MM.1S (cell line): ENCODE measurements at regions not wholly inside any gene's neighbourhood (a gene's known extent, or its start where the extent isn't known, plus 50 kb on each side); places are given as distances from the start of the nearest gene placed in this dataset.

Experiments used
- DNase-seq: peaks from one replicate; pipeline ENCODE4 v3.0.0-alpha.2; 2015
- H2AFZ ChIP-seq: fragments of 300-600 bp; sonication (generic); 2 replicates; pipeline ENCODE4 v1.6.0; 2016; ENCODE audit warnings: antibody characterized with exemption, low read length
- H3F3A ChIP-seq: fragments of 300-600 bp; sonication (generic); 2 replicates; pipeline ENCODE4 v1.6.1; 2016; ENCODE audit warnings: mild to moderate bottlenecking, antibody characterized with exemption, low read length, moderate library complexity, mixed read lengths; ENCODE audit not compliant: insufficient read depth
- H3K27ac ChIP-seq: fragments of 300-600 bp; sonication (generic); 2 replicates; pipeline ENCODE4 v1.5.1; 2016; ENCODE audit warnings: mild to moderate bottlenecking, low read length
- H3K27me3 ChIP-seq: fragments of 300-600 bp; sonication (generic); replicated peaks from 2 replicates; pipeline ENCODE4 v1.6.0; 2016; ENCODE audit warnings: low read length; ENCODE audit not compliant: insufficient read depth
- H3K36me3 ChIP-seq: fragments of 300-600 bp; sonication (generic); replicated peaks from 2 replicates; pipeline ENCODE4 v1.6.1; 2016; ENCODE audit warnings: mild to moderate bottlenecking, low read length, mixed read lengths; ENCODE audit not compliant: insufficient read depth
- H3K4me1 ChIP-seq: fragments of 300-600 bp; sonication (generic); 2 replicates; pipeline ENCODE4 v1.6.1; 2016; ENCODE audit warnings: low read length, mixed read lengths
- H3K4me2 ChIP-seq: fragments of 300-600 bp; sonication (generic); 2 replicates; pipeline ENCODE4 v1.6.0; 2016; ENCODE audit warnings: low read depth, low read length
- H3K4me3 ChIP-seq: fragments of 300-600 bp; sonication (generic); 2 replicates; pipeline ENCODE4 v1.5.1; 2016; ENCODE audit warnings: low read length, mixed read lengths
- H3K79me2 ChIP-seq: fragments of 300-600 bp; sonication (generic); 2 replicates; pipeline ENCODE4 v1.6.1; 2016; ENCODE audit warnings: mixed run types, low read length, mixed read lengths
- H3K9ac ChIP-seq: fragments of 300-600 bp; sonication (generic); 2 replicates; pipeline ENCODE4 v1.6.1; 2016; ENCODE audit warnings: low read length, mixed read lengths
- H3K9me2 ChIP-seq: fragments of 300-600 bp; sonication (generic); replicated peaks from 2 replicates; pipeline ENCODE4 v1.6.1; 2016; ENCODE audit warnings: mild to moderate bottlenecking, low read length, mixed read lengths; ENCODE audit not compliant: insufficient read depth
- H3K9me3 ChIP-seq: fragments of 300-600 bp; sonication (generic); replicated peaks from 2 replicates; pipeline ENCODE4 v1.6.1; 2016; ENCODE audit warnings: mild to moderate bottlenecking, low read length, mixed read lengths; ENCODE audit not compliant: insufficient read depth
- H4K20me1 ChIP-seq: fragments of 300-600 bp; sonication (generic); 2 replicates; pipeline ENCODE4 v1.6.1; 2016; ENCODE audit warnings: mild to moderate bottlenecking, low read length, moderate library complexity, mixed read lengths; ENCODE audit not compliant: insufficient read depth
- EZH2 ChIP-seq: fragments of 300-600 bp; sonication (generic); optimal IDR thresholded peaks from 2 replicates; pipeline ENCODE3; 2017; ENCODE audit warnings: low read depth, mild to moderate bottlenecking, antibody characterized with exemption, low read length, mixed read lengths
- EZH2phosphoT487 ChIP-seq: fragments of 300-600 bp; sonication (generic); IDR thresholded peaks from 2 replicates; pipeline ENCODE4 v1.6.1; 2018; ENCODE audit warnings: antibody characterized with exemption, low read length
- TF ChIP-seq, protein P1 (sequence below): fragments of 300-600 bp; sonication (generic); IDR thresholded peaks from 2 replicates; pipeline ENCODE4 v1.5.1; 2016; ENCODE audit warnings: antibody characterized with exemption, low read length, mixed read lengths

DNA sequence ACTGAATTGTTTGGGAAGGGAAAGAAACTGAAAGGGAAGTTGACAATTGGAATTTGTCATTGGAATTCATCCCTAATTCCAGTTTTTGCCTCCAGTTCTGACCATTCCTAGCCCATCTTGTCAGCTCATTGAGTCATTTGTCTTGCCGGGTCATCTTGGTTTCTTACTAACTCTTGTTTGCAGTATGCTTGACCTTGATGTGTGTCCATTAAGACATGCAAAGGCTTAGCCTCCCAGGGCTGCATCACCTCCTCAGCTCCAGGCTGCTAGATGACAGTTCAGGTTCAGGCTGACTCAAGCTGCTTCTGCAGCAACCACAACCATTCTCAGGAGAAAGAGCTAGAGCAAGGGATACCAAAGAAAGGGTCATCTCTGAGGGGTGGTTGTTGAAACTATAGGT lies 151.3 kb upstream of the PTGFR start:
- Histone ChIP-seq H3K9me2 (no peaks in the 10 kb centered on the region), H3K4me3 (no peak overlapping the region), H3K9ac (no peak overlapping the region), H3K36me3 (no peaks in the 10 kb centered on the region), H2AFZ (no peak overlapping the region), H3K4me2 (no peak overlapping the region), H3F3A (no peaks in the 10 kb centered on the region), H3K27me3 (no peaks in the 10 kb centered on the region), H3K9me3 (no peaks in the 10 kb centered on the region), H3K79me2 (no peaks in the 10 kb centered on the region), H3K27ac (no peak overlapping the region), H4K20me1 (no peaks in the 10 kb centered on the region), H3K4me1 (no peaks in the 10 kb centered on the region)
- DNase-seq: no peak
- TF ChIP-seq, protein P1, sequence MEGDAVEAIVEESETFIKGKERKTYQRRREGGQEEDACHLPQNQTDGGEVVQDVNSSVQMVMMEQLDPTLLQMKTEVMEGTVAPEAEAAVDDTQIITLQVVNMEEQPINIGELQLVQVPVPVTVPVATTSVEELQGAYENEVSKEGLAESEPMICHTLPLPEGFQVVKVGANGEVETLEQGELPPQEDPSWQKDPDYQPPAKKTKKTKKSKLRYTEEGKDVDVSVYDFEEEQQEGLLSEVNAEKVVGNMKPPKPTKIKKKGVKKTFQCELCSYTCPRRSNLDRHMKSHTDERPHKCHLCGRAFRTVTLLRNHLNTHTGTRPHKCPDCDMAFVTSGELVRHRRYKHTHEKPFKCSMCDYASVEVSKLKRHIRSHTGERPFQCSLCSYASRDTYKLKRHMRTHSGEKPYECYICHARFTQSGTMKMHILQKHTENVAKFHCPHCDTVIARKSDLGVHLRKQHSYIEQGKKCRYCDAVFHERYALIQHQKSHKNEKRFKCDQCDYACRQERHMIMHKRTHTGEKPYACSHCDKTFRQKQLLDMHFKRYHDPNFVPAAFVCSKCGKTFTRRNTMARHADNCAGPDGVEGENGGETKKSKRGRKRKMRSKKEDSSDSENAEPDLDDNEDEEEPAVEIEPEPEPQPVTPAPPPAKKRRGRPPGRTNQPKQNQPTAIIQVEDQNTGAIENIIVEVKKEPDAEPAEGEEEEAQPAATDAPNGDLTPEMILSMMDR: no peak

- H3K4me2 ChIP-seq: no peak overlapping the region
- H3K27ac ChIP-seq: no peak overlapping the region
- no peaks in the 10 kb centered on the region for H3K9me2 ChIP-seq
- no peaks in the 10 kb centered on the region for H3K9me3 ChIP-seq
- no peaks in the 10 kb centered on the region for H3K4me1 ChIP-seq
- H3K9ac ChIP-seq: no peak overlapping the region
- TF ChIP-seq EZH2phosphoT487: no peak
- TF ChIP-seq, protein P1: no peak
- TF ChIP-seq EZH2: no peak
- no peaks in the 10 kb centered on the region for H3F3A ChIP-seq
- no peaks in the 10 kb centered on the region for H4K20me1 ChIP-seq
- DNase-seq: no peak
- H2AFZ ChIP-seq: no peak overlapping the region
- no peak overlapping the region for H3K4me3 ChIP-seq
- no peaks in the 10 kb centered on the region for H3K27me3 ChIP-seq
- no peaks in the 10 kb centered on the region for H3K79me2 ChIP-seq
- no peaks in the 10 kb centered on the region for H3K36me3 ChIP-seq
Observed at GRCh38 chr1:78340006-78340405, 150.8 kb upstream of the PTGFR start.

DNA sequence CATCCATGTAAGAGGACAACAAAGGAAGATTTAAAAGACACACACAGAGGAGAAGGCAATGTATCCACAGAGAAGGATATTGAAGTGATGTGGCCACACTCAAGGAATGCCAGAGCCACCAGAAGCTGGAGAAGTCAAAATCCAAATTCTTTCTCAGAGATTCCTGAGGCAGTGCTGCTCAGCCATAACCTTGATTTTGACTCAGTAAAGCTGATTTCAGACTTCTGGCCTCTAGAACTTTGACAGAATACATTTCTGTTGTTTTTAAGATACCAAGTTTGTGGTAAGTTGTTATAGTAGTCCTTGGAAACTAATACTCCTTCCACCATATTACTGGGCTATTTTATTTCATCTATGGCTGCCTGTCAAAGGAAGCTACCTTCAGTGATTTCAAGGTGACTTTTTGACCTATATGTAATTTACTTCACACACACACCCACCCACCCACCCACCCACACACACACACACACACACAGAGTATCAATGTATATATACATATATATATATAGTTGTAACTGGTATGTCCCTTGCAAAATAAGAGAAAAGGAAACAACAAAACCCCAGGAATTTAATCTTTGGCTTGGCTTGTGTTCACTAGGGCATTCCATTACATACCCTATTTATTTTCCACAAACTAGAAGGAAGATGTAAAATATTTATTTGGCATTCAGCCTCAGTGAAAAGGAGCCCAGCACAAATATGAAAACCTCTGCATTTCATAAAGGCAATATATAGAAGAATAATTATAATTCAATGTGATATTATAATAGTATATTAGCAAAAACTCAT lies 142.1 kb upstream of the PTGFR start:
- H3K4me2 ChIP-seq: no peak overlapping the region
- H3K9me3 ChIP-seq: no peaks in the 10 kb centered on the region
- no peaks in the 10 kb centered on the region for H3K9me2 ChIP-seq
- H4K20me1 ChIP-seq: no peaks in the 10 kb centered on the region
- H3K4me1 ChIP-seq: no peaks in the 10 kb centered on the region
- no peak overlapping the region for H3K4me3 ChIP-seq
- no peaks in the 10 kb centered on the region for H3K36me3 ChIP-seq
- H3F3A ChIP-seq: no peaks in the 10 kb centered on the region
- H2AFZ ChIP-seq: no peak overlapping the region
- no peak overlapping the region for H3K27ac ChIP-seq
- no peak for DNase-seq
- no peaks in the 10 kb centered on the region for H3K79me2 ChIP-seq
- TF ChIP-seq EZH2phosphoT487 (no peak), EZH2 (no peak)
- TF ChIP-seq, protein P1: no peak
- H3K9ac ChIP-seq: no peak overlapping the region
- no peaks in the 10 kb centered on the region for H3K27me3 ChIP-seq
